ENCODE measurements at regions not wholly inside any gene's neighbourhood (a gene's known extent, or its start where the extent isn't known, plus 50 kb on each side); places are given as distances from the start of the nearest gene placed in this dataset.

DNA sequence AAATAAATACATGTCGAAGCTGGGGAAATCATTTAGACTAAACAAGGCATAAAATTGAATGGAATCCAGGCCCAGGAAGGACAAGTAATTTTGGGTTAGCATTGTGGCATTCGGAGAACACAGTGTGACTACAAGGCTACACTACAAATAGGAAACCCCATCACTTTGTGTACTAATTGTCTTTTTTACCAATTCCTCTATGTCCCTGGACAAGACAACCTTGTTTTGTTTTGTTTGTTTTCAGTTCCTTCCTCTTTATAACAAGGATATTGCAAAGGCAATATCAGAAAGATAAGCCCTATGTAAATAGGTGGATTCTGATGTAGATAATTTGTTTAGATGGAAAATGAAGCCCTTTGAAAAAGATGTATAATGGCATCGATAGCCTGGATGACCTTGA is 215.9 kb upstream of the MKLN1 start:
- Histone ChIP-seq H3K27ac (peak overlapping the region in 2 of 3 donors; percentile 40 to 99), H3K4me1 (peaks cover 11% of the 10 kb centered on the region in 2 donors), H3K36me3 (no peaks in the 10 kb centered on the region), H3K4me3 (replicated peaks in 1 of 3) (no peak overlapping the region), H3K27me3 (no peaks in the 10 kb centered on the region), H3K9me3 (no peaks in the 10 kb centered on the region)
- 81 to 85% methylated on average over 3 of the region's 3 CpGs for WGBS, 2 donors
- no peak for TF ChIP-seq POLR2A (IDR thresholded peaks at IDR 0.05)
- TF ChIP-seq, protein P1, sequence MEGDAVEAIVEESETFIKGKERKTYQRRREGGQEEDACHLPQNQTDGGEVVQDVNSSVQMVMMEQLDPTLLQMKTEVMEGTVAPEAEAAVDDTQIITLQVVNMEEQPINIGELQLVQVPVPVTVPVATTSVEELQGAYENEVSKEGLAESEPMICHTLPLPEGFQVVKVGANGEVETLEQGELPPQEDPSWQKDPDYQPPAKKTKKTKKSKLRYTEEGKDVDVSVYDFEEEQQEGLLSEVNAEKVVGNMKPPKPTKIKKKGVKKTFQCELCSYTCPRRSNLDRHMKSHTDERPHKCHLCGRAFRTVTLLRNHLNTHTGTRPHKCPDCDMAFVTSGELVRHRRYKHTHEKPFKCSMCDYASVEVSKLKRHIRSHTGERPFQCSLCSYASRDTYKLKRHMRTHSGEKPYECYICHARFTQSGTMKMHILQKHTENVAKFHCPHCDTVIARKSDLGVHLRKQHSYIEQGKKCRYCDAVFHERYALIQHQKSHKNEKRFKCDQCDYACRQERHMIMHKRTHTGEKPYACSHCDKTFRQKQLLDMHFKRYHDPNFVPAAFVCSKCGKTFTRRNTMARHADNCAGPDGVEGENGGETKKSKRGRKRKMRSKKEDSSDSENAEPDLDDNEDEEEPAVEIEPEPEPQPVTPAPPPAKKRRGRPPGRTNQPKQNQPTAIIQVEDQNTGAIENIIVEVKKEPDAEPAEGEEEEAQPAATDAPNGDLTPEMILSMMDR (IDR thresholded peaks at IDR 0.05), result no peak
- intact Hi-C loops (cut with DNase I), result no loop called here
- no peak for DNase-seq

DNA sequence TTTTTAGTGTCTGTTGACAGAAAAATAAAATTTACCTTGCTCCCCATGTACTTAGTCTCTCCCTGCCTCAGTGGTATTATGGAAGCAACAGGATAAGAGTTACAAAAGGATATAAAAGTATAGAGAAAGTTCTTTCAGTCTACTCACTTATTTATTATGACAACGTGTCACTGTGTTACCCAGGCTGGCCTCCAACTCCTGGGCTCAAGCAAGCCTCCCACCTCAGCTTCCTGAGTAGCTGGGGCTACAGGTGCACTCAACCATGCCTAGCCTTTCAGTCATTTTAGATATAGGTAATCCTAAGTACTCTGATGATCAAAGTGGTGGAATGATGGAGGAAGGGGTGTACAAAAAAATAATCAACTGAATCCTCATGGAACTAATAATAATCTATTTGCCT is 215.2 kb upstream of the MKLN1 start:
- H3K36me3 ChIP-seq, result no peaks in the 10 kb centered on the region
- no peak for DNase-seq
- no peaks in the 10 kb centered on the region for H3K9me3 ChIP-seq
- no peak overlapping the region for H3K4me3 ChIP-seq (replicated peaks in 1 of 3)
- intact Hi-C loops (cut with DNase I), result no loop called here
- H3K4me1 ChIP-seq, result peaks cover 11% of the 10 kb centered on the region in 2 donors
- H3K27ac ChIP-seq, result no peak overlapping the region
- WGBS, 2 donors, result 66 to 83% methylated on average over 1 of the region's 1 CpG
- TF ChIP-seq, protein P1 (IDR thresholded peaks at IDR 0.05), result no peak
- no peak for TF ChIP-seq POLR2A (IDR thresholded peaks at IDR 0.05)
- no peaks in the 10 kb centered on the region for H3K27me3 ChIP-seq

DNA sequence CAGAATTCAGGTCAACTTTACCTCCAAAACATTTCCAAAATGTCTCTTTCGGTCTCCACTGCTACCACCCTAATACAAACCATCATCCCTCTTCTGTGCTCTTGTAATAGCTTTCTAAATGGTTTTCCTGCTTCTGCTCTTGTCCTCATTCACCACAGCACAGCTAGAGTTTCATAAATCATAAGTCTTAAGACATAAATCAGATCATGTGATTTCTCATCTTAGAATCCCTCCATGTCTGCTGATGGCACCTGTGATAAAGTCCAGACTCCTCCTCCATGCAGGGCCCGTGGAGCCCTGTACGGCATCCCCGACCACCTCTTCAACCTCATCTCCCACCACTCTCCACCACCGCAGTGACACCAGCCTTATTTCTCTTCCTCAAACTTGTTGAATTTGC is 212.3 kb upstream of the MKLN1 start:
- Histone ChIP-seq H3K4me1 (peaks cover 0 to 4% of the 10 kb centered on the region in 2 donors), H3K27ac (no peak overlapping the region), H3K9me3 (no peaks in the 10 kb centered on the region), H3K4me3 (replicated peaks in 1 of 3) (no peak overlapping the region), H3K27me3 (no peaks in the 10 kb centered on the region), H3K36me3 (no peaks in the 10 kb centered on the region)
- intact Hi-C loops (cut with DNase I), result no loop called here
- no peak for DNase-seq
- 80 to 85% methylated on average over 5 of the region's 5 CpGs for WGBS, 2 donors
- TF ChIP-seq, protein P1 (IDR thresholded peaks at IDR 0.05), result no peak
- no peak for TF ChIP-seq POLR2A (IDR thresholded peaks at IDR 0.05)

DNA sequence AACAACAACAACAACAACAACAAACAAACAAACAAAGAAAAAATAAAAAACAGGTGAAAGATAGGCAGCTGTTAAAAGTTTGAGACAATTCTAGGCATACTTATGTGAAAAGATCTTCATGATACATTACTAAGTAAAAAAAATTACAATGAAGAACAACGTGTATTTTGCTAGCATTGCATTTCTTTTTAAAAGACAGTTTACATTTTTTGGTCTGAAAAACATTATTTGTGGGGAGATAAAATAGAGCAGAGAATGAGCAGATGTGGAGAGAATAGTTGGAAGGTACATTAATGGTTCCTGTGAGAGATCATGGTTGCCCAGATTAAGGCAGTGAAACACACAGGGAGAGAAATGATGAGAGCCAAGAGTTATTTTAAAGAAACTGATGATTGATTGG is 210.2 kb upstream of the MKLN1 start:
- DNase-seq, result no peak
- no peaks in the 10 kb centered on the region for H3K4me1 ChIP-seq
- no peak overlapping the region for H3K4me3 ChIP-seq (replicated peaks in 1 of 3)
- intact Hi-C loops (cut with DNase I), result no loop called here
- H3K27me3 ChIP-seq, result no peaks in the 10 kb centered on the region
- no peak overlapping the region for H3K27ac ChIP-seq
- no peaks in the 10 kb centered on the region for H3K9me3 ChIP-seq
- 83 to 89% methylated on average over 1 of the region's 1 CpG for WGBS, 2 donors
- no peaks in the 10 kb centered on the region for H3K36me3 ChIP-seq
- TF ChIP-seq, protein P1 (IDR thresholded peaks at IDR 0.05), result no peak
- no peak for TF ChIP-seq POLR2A (IDR thresholded peaks at IDR 0.05)

DNA sequence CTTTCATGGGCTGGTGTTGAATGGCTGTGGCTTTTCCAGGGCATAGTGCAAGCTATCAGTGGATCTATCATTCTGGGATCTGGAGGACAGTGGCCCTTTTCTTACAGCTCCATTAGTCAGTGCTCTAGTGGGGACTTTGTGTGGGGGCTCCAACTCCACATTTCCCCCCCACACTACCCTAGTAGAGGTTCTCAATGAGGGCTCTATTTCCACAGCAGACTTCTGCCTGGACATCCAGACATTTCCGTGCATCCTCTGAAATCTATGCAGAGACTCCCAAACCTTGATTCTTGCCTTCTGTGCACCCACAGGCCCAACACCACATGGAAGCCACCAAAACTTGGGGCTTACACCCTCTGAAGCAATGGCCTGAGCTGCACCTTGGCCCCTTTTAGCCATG is 208.3 kb upstream of the MKLN1 start:
- no peaks in the 10 kb centered on the region for H3K9me3 ChIP-seq
- WGBS, 2 donors, result 82 to 100% methylated on average over 1 of the region's 1 CpG
- intact Hi-C loops (cut with DNase I), result no loop called here
- H3K27ac ChIP-seq, result no peak overlapping the region
- no peak for DNase-seq
- H3K27me3 ChIP-seq, result no peaks in the 10 kb centered on the region
- H3K4me1 ChIP-seq, result no peaks in the 10 kb centered on the region
- H3K4me3 ChIP-seq (replicated peaks in 1 of 3), result no peak overlapping the region
- H3K36me3 ChIP-seq, result no peaks in the 10 kb centered on the region
- no peak for TF ChIP-seq POLR2A (IDR thresholded peaks at IDR 0.05)
- TF ChIP-seq, protein P1 (IDR thresholded peaks at IDR 0.05), result no peak
